DMS153 (cell line): ENCODE measurements at regions not wholly inside any gene's neighbourhood (a gene's known extent, or its start where the extent isn't known, plus 50 kb on each side); places are given as distances from the start of the nearest gene placed in this dataset.

ENCODE experiments used
- DNase-seq: peaks from one replicate; lab custom pipeline; 2025; lab: John Stamatoyannopoulos, UW

GRCh38 chr1:209379280-209379679 lies 204.2 kb upstream of the CAMK1G start:
- no peak for DNase-seq

DNA sequence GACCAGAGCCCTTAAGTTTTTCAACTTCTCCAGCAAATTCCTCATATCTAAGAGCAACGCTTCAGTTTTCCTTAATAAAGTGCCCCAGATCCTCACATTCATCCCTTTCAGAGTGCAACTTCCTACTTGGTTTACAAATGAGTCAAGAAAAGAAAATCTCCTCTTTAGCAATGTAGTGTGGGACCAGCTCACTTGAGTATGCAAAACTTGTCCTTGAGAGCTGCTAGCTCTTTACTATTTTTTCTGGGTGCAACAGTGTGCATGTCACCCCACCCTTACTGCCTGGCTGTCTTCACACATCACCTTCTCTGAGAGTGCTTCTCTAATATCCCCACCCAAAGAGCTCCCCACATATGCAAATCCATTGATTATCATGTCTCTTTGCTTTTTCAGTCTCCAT lies 203.1 kb upstream of the CAMK1G start:
- DNase-seq: no peak

- DNase-seq: peak; percentile 22
Measured at GRCh38 chr1:209382231-209383100, 201.0 kb upstream of the CAMK1G start.

- no peak for DNase-seq
Measured at GRCh38 chr1:209383422-209383821, 200.1 kb upstream of the CAMK1G start.

DNA sequence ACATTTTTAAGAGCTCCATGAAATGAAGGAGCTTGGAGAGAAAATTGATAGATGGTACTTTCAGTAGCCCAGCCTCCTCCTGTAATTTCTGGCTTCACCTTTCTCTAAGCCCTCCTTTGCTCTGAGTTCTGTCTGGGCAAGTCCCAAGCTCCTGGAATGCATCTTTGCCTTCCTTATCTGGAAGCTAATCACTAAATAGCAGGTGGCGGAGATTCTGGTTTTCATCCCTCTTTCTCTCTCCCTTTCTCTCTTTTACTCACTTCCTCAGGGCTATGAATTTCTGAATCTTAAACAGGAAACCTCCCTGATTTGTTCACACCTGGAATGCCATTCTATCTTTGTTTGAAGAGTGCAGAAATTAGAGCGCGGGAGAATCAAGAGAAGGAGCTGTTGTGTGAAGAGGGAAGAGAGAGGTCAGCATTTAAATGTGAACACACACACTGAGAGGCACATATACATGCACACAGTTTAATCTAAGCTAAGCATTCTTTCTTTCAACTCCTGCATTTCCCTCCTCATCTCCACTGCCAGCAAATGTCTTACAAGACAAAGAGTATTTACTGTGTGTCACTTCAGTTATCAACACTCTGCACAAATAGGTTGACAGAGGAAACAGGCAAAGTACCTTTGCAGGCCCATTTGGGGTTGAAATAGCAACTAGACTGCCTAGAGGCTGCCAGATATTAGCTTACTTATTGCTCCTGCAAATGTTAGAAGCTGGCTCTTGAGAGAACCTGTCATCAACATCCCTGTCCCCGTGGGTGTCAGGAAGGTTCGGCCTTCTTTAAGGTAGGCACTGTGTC lies 199.4 kb upstream of the CAMK1G start:
- no peak for DNase-seq

- no peak for DNase-seq
Measured at GRCh38 chr1:209384710-209385550, 198.6 kb upstream of the CAMK1G start.

GRCh38 chr1:209386156-209386555 lies 197.4 kb upstream of the CAMK1G start:
- no peak for DNase-seq

DNA sequence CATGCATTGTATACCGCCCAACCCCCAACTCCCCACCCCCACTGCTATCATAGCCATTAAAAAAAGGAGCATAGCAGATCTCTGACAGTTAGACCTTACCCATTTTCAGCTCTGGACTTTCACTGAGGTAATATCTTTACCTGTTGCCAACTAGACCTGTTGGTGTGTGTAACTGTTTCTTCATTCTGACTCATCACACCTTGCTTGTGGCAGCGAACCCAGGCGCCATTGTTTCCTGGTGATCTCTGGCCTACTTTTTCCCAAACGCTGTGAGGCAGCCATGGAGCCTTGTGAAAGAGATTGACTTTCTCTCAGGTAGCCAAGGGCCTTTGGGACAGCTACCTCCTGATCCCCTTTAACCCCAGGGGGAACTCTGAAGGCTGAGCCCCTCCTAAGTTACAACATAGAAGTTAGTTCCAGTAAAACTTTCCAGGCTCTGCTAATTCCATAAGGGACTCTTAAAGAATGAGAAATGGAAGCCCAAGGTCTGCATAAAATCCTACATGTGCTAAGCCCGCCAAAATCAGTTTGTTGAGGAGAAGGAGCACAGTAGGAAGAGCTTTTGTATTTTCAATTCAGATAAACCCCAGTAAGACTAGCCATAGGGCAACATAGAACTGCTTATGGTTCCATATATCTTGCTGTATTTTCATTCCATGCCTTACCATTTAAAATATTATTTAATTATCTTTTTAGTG lies 196.1 kb upstream of the CAMK1G start:
- no peak for DNase-seq

- DNase-seq: no peak
Measured at GRCh38 chr1:209387969-209388329, 195.6 kb upstream of the CAMK1G start.

DNA sequence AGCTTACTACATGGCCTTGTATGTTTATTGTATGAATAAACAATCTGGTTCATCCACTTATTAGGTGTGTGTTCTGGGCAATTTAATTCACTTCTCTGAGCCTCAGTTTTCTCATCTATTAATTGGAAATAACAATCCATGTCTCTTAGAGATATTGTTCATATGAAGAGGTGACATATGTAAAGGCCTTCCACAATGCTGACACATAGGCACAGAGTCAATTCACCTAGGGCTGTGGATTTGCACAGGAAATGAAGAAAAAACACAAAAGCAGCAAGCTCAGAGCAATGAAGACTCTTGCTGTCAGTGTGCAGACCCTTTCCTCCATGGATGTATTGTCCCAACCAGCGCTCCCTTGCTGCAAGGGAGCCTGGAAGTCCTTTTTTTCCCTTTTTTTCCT lies 195.2 kb upstream of the CAMK1G start:
- no peak for DNase-seq

DNA sequence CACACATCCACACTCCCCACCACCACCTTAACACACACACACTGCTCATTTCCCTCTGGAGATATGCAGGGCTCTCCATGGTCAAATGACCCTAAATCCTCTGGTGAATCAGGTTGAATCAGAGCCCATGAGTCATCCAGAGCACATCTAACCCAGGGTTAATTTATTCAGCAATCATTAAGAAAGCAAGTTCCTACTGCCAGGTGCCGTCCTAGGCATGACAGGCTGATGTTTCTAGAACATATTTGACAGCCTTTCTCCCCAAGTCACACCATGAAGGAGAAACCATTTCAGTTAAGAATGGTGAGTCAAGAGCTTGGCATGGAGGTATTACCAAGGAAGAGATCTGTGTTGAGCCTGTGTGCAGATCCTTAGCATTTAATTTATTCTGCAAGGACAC lies 194.3 kb upstream of the CAMK1G start:
- no peak for DNase-seq

DNA sequence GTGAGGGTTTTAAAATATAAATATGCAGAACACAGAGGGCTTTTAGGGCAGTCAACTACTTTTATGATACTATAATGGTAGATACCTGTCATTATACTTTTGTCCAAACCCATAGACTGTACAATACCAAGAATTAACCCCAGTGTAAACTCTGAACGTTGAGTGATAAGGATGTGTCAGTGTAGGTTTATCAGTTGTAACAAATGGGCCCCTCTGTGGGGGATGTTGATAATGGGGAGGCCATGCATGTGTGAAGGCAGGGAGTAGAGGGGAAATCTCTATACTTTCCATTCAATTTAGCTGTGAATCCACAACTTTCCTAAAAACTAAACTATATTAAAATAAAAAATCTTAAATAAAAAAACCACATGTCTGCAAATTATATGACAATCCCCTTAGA lies 193.5 kb upstream of the CAMK1G start:
- no peak for DNase-seq

- no peak for DNase-seq
Measured at GRCh38 chr1:209390764-209391163, 192.8 kb upstream of the CAMK1G start.

GRCh38 chr1:209391792-209392191 lies 191.7 kb upstream of the CAMK1G start:
- no peak for DNase-seq

- DNase-seq: no peak
Measured at GRCh38 chr1:209395169-209395568, 188.3 kb upstream of the CAMK1G start.

GRCh38 chr1:209397371-209397770 lies 186.1 kb upstream of the CAMK1G start:
- no peak for DNase-seq

- DNase-seq: no peak
Measured at GRCh38 chr1:209397910-209398309, 185.6 kb upstream of the CAMK1G start.

DNA sequence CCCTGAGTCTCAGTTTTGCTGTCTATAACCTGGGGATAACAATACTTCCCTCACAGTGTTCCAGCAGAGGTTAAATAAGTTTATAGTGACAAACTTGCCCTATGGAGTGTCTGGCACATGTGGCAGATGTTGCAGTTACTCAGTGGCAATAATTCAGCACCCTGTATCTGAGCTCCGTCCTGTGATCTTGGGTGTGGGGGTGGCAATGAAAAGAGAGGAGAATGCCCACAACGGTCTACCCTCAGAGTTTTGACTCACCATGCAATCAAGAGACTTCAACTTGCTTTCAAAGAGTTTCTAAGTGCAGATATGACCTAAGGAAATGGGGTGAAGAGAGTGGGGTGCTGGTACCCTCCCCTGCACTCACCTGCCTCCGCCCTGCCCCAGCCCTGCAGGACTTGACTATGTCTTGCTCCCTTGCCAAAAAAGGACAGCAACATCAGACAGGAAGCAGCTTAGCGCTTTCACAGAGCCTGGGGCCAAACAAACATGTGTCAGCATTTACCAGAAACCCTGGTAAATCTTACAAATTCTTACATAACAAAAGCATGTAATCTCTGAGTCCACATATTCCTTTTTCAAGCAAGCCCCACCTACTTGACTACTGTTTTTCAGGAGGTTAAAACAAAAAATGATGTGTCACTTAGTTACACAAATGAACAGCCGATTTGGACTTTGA lies 185.1 kb upstream of the CAMK1G start:
- no peak for DNase-seq

DNA sequence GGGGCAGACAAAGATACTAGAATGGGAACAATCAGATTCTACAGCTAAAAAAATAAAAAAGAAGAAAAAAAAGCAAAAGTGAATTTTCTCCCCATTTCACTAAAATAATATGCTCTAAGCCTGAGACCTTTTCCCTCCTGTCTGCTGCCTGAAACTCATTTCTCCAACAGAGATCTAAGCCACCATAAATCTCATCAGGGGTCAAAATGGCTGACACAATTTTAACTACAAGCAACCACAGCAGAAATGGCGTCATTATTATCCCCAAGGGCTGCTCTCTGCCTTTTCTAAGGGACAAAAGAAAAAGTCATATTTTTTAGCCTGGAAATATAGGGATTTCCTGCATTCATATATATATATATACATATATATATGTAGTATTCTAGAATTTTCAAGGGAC lies 183.7 kb upstream of the CAMK1G start:
- no peak for DNase-seq

DNA sequence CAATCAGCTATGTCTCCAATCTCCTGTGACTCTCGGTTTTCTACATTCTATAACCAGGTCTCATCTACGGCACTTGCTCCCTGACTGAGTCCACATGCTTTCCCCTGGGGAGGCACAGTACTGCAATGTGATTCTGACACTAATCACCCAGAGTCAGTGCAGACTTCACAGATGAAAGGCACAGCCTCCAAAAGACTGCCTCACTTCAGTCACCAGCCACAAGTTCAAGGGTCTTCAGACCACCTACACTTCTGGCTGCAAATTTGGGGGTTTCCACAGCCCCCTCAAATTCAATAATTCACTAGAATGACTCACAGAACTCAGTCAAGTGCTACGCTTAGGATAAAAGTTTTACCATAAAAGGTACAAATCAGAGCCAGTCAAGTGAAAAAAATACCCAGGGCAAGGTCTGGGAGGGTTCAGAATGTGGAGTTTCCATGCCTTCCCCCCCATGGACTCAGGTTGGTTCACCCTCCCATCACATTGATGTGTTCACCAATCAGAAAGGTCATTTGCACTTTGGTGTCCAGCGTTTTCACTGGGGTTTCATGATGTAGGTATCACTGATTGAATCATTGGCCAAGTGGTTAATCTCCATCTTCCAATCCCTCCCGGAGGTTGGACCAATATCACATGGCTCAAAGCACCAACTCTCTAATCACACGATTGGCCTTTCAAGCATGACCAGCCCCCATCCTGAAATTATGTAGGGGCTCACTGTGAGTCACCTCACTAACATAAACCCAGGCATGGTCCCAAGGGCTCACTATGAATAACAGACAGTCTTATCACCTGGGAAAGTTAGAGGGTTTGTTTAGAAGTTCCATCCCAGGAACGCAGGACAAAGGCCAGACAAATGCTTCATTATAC lies 182.9 kb upstream of the CAMK1G start:
- DNase-seq: no peak
